ENCODE measurements at regions not wholly inside any gene's neighbourhood (a gene's known extent, or its start where the extent isn't known, plus 50 kb on each side); places are given as distances from the start of the nearest gene placed in this dataset.

DNA sequence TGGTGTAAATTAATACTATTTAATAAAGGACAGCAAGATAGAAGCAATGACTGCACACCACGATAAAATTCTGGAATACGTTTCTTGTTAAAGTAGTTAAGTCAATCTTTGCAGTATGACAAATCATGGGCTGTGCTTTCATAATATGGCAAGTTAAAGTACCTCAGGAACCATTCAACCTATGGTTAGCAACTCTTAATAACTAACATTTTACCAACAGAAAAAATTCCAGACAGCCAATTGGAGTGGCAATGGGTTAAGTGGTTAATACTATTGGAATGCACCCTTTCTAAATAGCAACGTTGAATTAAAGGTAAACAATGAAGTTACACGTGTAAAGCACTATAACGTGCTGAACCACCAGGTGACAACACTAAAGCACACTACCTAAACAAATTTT, 72.4 kb upstream of the ZCCHC13 start:
- Histone ChIP-seq H3K4me3 (no peak overlapping the region), H3K27ac (no peak overlapping the region), H3K36me3 (peaks cover 0 to 3% (median 0%) of the 10 kb centered on the region in 3 donors), H3K9me3 (no peaks in the 10 kb centered on the region), H3K4me1 (no peaks in the 10 kb centered on the region), H3K27me3 (no peaks in the 10 kb centered on the region)
- TF ChIP-seq POLR2A (IDR thresholded peaks at IDR 0.05) = no peak
- TF ChIP-seq, protein P1, sequence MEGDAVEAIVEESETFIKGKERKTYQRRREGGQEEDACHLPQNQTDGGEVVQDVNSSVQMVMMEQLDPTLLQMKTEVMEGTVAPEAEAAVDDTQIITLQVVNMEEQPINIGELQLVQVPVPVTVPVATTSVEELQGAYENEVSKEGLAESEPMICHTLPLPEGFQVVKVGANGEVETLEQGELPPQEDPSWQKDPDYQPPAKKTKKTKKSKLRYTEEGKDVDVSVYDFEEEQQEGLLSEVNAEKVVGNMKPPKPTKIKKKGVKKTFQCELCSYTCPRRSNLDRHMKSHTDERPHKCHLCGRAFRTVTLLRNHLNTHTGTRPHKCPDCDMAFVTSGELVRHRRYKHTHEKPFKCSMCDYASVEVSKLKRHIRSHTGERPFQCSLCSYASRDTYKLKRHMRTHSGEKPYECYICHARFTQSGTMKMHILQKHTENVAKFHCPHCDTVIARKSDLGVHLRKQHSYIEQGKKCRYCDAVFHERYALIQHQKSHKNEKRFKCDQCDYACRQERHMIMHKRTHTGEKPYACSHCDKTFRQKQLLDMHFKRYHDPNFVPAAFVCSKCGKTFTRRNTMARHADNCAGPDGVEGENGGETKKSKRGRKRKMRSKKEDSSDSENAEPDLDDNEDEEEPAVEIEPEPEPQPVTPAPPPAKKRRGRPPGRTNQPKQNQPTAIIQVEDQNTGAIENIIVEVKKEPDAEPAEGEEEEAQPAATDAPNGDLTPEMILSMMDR (IDR thresholded peaks at IDR 0.05) = no peak
- no peak for DNase-seq

DNA sequence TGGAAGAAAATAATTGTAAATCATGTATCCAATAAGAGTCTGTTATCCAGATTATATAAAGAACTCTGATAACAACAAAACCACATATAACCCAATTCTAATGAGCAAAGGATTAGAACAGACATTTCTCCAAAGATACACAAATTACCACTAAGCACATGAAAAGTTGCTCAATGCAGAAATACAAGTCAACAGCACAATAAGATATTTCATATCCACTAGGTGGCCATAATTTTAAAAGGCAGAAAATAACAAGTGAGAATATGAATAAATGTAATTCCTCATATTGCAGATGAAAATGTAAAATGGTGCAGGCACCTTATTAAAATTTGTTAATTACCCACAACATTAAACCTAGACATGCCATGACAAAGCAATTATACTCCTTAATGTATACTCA, 73.9 kb upstream of the ZCCHC13 start:
- Histone ChIP-seq H3K27me3 (no peaks in the 10 kb centered on the region), H3K9me3 (no peaks in the 10 kb centered on the region), H3K27ac (no peak overlapping the region), H3K36me3 (peaks cover 0 to 3% (median 0%) of the 10 kb centered on the region in 3 donors), H3K4me1 (no peaks in the 10 kb centered on the region), H3K4me3 (no peak overlapping the region)
- no peak for DNase-seq
- TF ChIP-seq POLR2A (IDR thresholded peaks at IDR 0.05) = no peak
- TF ChIP-seq, protein P1 (IDR thresholded peaks at IDR 0.05) = peak in 1 of 6 experiments; percentile 6

DNA sequence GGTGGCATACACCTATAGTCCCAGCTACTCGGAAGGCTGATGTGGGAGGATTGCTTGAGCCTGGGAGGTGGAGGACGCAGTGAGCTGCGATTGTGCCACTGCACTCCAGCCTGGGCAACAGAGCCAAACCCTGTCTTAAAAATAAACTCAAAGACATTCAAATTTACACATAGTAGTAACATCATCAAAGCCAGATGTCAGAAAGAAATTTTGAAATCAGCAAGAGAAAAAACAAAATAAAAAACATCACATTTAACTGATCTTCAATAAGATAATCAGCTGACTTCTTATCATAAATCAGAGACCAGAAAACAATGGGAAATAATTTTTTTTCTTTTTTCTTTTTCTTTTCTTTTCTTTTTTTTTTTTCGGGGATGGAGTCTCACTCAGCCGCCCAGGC, 78.9 kb upstream of the ZCCHC13 start:
- Histone ChIP-seq H3K27ac (no peak overlapping the region), H3K36me3 (peaks cover 0 to 3% (median 0%) of the 10 kb centered on the region in 3 donors), H3K4me3 (no peak overlapping the region), H3K9me3 (no peaks in the 10 kb centered on the region), H3K4me1 (no peaks in the 10 kb centered on the region), H3K27me3 (no peaks in the 10 kb centered on the region)
- no peak for TF ChIP-seq POLR2A (IDR thresholded peaks at IDR 0.05)
- TF ChIP-seq, protein P1 (IDR thresholded peaks at IDR 0.05) = no peak
- DNase-seq = no peak

DNA sequence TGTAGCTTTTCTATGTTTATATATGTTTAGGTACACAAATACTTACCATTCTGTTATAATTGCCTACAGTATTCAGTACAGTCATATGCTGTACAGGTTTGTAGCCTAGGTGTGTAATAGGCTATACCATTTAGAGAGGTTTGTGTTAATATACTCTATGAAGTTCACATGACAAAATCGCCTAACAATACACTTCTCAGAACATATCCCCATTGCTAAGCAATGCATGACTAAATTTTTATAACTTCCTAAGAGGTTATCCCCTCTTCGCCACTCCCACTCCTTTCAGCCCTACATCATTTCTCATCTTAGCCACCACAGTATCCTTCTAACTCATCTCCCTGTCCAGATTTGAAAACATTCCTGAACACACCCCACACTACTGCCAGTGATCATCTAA, 83.7 kb upstream of the ZCCHC13 start:
- H3K4me3 ChIP-seq = no peak overlapping the region
- no peak for DNase-seq
- TF ChIP-seq, protein P1 (IDR thresholded peaks at IDR 0.05) = no peak
- no peak for TF ChIP-seq POLR2A (IDR thresholded peaks at IDR 0.05)
- H3K4me1 ChIP-seq = no peaks in the 10 kb centered on the region
- no peak overlapping the region for H3K27ac ChIP-seq
- H3K27me3 ChIP-seq = no peaks in the 10 kb centered on the region
- no peaks in the 10 kb centered on the region for H3K9me3 ChIP-seq
- no peaks in the 10 kb centered on the region for H3K36me3 ChIP-seq

DNA sequence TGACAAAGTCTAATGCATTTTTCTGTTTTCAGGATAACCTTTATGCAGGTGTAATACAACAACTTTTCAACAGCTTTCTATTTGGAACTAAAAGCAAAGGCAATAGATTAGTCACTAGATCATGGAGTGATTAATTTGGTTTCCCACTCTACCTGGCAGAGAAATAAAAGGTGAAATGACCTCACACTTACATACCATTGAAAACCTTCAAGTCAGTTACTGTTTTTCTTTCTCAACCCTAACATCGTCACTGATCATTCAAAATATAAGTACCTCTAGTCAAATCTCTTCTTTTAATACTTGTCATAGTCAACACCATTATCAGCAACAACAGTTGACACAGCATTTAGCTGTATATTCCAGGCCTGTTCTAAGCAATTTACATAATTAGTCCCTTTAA, 85.1 kb upstream of the ZCCHC13 start:
- no peaks in the 10 kb centered on the region for H3K27me3 ChIP-seq
- H3K4me3 ChIP-seq = no peak overlapping the region
- H3K9me3 ChIP-seq = no peaks in the 10 kb centered on the region
- peaks cover 0 to 7% (median 0%) of the 10 kb centered on the region in 3 donors for H3K36me3 ChIP-seq
- no peaks in the 10 kb centered on the region for H3K4me1 ChIP-seq
- no peak for DNase-seq
- no peak overlapping the region for H3K27ac ChIP-seq
- no peak for TF ChIP-seq POLR2A (IDR thresholded peaks at IDR 0.05)
- TF ChIP-seq, protein P1 (IDR thresholded peaks at IDR 0.05) = no peak

DNA sequence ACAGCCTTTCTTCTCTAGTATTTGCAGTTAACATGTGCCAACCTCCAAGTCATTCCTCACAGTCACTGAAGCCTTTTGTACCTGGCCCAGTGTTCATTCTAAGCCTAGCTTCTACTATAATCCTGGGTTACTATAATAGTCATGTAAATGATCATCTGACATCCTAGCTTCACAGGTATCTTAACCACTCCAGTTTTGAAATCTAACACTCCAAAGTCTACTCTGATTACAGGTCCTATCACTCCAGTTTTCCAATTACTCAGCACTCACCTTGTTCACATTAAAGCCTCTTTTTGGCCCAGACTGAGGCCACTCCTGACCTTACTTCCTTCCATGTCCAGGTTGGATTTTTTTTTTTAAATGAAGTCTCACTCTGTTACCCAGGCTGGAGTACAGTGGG, 87.6 kb upstream of the ZCCHC13 start:
- DNase-seq = no peak
- H3K4me3 ChIP-seq = no peak overlapping the region
- H3K27ac ChIP-seq = no peak overlapping the region
- H3K9me3 ChIP-seq = no peaks in the 10 kb centered on the region
- no peaks in the 10 kb centered on the region for H3K27me3 ChIP-seq
- no peaks in the 10 kb centered on the region for H3K4me1 ChIP-seq
- peaks cover 0 to 7% (median 0%) of the 10 kb centered on the region in 3 donors for H3K36me3 ChIP-seq
- TF ChIP-seq POLR2A (IDR thresholded peaks at IDR 0.05) = no peak
- TF ChIP-seq, protein P1 (IDR thresholded peaks at IDR 0.05) = no peak
